Left ventricle myocardium inferior (tissue), 1 donor: ENCODE measurements at regions not wholly inside any gene's neighbourhood (a gene's known extent, or its start where the extent isn't known, plus 50 kb on each side); places are given as distances from the start of the nearest gene placed in this dataset.

ENCODE experiments used
- DNase-seq: peaks from one replicate; pipeline ENCODE4 v3.0.0-alpha.2; 2020
- H3K27ac ChIP-seq: fragments of 200-600 bp; replicated peaks from 2 replicates; pipeline ENCODE4 v1.8.0; 2021
- H3K27me3 ChIP-seq: fragments of 200-600 bp; 2 replicates; pipeline ENCODE4 v1.8.0; 2021; ENCODE audit warnings: low read depth
- H3K36me3 ChIP-seq: fragments of 200-600 bp; 2 replicates; pipeline ENCODE4 v1.8.0; 2021
- H3K4me1 ChIP-seq: fragments of 200-600 bp; 2 replicates; pipeline ENCODE4 v1.8.0; 2021
- H3K4me3 ChIP-seq: fragments of 200-600 bp; 2 replicates; pipeline ENCODE4 v1.8.0; 2021; ENCODE audit warnings: mild to moderate bottlenecking, moderate library complexity
- H3K9me3 ChIP-seq: fragments of 200-600 bp; replicated peaks from 2 replicates; pipeline ENCODE4 v1.8.0; 2021
- CTCF ChIP-seq: fragments of 200-600 bp; IDR thresholded peaks from 2 replicates; pipeline ENCODE4 v1.8.0; 2021; ENCODE audit warnings: antibody characterized with exemption, mild to moderate bottlenecking, borderline replicate concordance
- intact Hi-C: fragments of 100-400 bp; cut with micrococcal nuclease; formaldehyde crosslinking; loops from one replicate; pipeline ENCODE4 v1.11.0; 2022
- donor health status: DM: no; HTN: yes; CAD: no; lungs with severe emphysema.

- no peak for DNase-seq
- Histone ChIP-seq H3K4me1 (peaks cover 2% of the 10 kb centered on the region), H3K9me3 (peaks cover 8% of the 10 kb centered on the region), H3K27me3 (no peaks in the 10 kb centered on the region), H3K36me3 (no peaks in the 10 kb centered on the region), H3K27ac (no peak overlapping the region), H3K4me3 (no peak overlapping the region)
- intact Hi-C loops = no loop called here
- TF ChIP-seq CTCF = no peak
These were observed 190.2 kb downstream of the MATN1 start for GRCh38 chr1:30533141-30533540.

GRCh38 chr1:30532621-30533020 is 190.8 kb downstream of the MATN1 start:
- H3K27me3 ChIP-seq = no peaks in the 10 kb centered on the region
- TF ChIP-seq CTCF = no peak
- peaks cover 6% of the 10 kb centered on the region for H3K4me1 ChIP-seq
- H3K4me3 ChIP-seq = no peak overlapping the region
- DNase-seq = no peak
- intact Hi-C loops = no loop called here
- H3K36me3 ChIP-seq = no peaks in the 10 kb centered on the region
- no peak overlapping the region for H3K27ac ChIP-seq
- H3K9me3 ChIP-seq = peaks cover 8% of the 10 kb centered on the region

GRCh38 chr1:30527511-30528140 is 195.8 kb downstream of the MATN1 start:
- intact Hi-C loops = no loop called here
- peak overlapping the region; percentile 92 for H3K27ac ChIP-seq
- no peaks in the 10 kb centered on the region for H3K36me3 ChIP-seq
- peak overlapping the region; percentile 11 for H3K4me3 ChIP-seq
- peak; percentile 70 for DNase-seq
- H3K4me1 ChIP-seq = peaks cover 50% of the 10 kb centered on the region
- no peak for TF ChIP-seq CTCF
- peaks cover 23% of the 10 kb centered on the region for H3K27me3 ChIP-seq
- peaks cover 8% of the 10 kb centered on the region for H3K9me3 ChIP-seq

- intact Hi-C loops = no loop called here
- no peaks in the 10 kb centered on the region for H3K36me3 ChIP-seq
- peak overlapping the region; percentile 11 for H3K4me3 ChIP-seq
- TF ChIP-seq CTCF = no peak
- DNase-seq = no peak
- H3K27ac ChIP-seq = peak overlapping the region; percentile 92
- peaks cover 54% of the 10 kb centered on the region for H3K4me1 ChIP-seq
- H3K27me3 ChIP-seq = peaks cover 23% of the 10 kb centered on the region
- H3K9me3 ChIP-seq = peaks cover 3% of the 10 kb centered on the region
These were observed 196.6 kb downstream of the MATN1 start for GRCh38 chr1:30526652-30527345.

GRCh38 chr1:30525971-30526651 is 197.3 kb downstream of the MATN1 start:
- intact Hi-C loops = no loop called here
- Histone ChIP-seq H3K4me1 (peaks cover 61% of the 10 kb centered on the region), H3K27me3 (peaks cover 23% of the 10 kb centered on the region), H3K4me3 (no peak overlapping the region), H3K9me3 (no peaks in the 10 kb centered on the region), H3K36me3 (no peaks in the 10 kb centered on the region), H3K27ac (peak overlapping the region; percentile 92)
- TF ChIP-seq CTCF = no peak
- peak; percentile 35 for DNase-seq
